Esophagus muscularis mucosa (tissue), 3 donors: ENCODE measurements at regions not wholly inside any gene's neighbourhood (a gene's known extent, or its start where the extent isn't known, plus 50 kb on each side); places are given as distances from the start of the nearest gene placed in this dataset.
"Not testable (repeated sequence)": the region's sequence is repeated elsewhere in the genome, so short reads cannot be mapped to it uniquely, and the experiment has no call there.

Experiments used
- CTCF ChIP-seq, 3 experiments: fragments of 200-600 bp in 2 of 3; fragments of 450-650 bp in 1 of 3; sonication (generic) in 2 of 3; IDR thresholded peaks; one replicate each; pipeline ENCODE4 v1.5.1; 2017 to 2019; ENCODE audit warnings: antibody characterized with exemption in 3 of 3, mild to moderate bottlenecking in 2 of 3, moderate library complexity in 1 of 3
- POLR2A ChIP-seq: fragments of 450-650 bp; IDR thresholded peaks from one replicate; pipeline ENCODE4 v1.6.1; 2017; ENCODE audit warnings: antibody characterized with exemption, moderate library complexity, mild to moderate bottlenecking, low read depth
- POLR2AphosphoS5 ChIP-seq, 2 donors: sonication (generic); formaldehyde crosslinking; IDR thresholded peaks; one replicate each; pipeline ENCODE4 v1.6.1; 2017; ENCODE audit warnings: antibody characterized with exemption in 2 of 2

GRCh38 chr10:27354643-27355270, 114.2 kb upstream of the ACBD5 start:
- TF ChIP-seq CTCF (IDR thresholded peaks at IDR 0.05); POLR2AphosphoS5 (IDR thresholded peaks at IDR 0.05); POLR2A: not testable (repeated sequence)
